NCI-H1694 (cell line): ENCODE measurements at regions not wholly inside any gene's neighbourhood (a gene's known extent, or its start where the extent isn't known, plus 50 kb on each side); places are given as distances from the start of the nearest gene placed in this dataset.
A peak's percentile ranks its signal among the peaks of the same experiment; 100 is the strongest.

Source experiments
- DNase-seq: peaks from one replicate; lab custom pipeline; 2025; lab: John Stamatoyannopoulos, UW

DNA sequence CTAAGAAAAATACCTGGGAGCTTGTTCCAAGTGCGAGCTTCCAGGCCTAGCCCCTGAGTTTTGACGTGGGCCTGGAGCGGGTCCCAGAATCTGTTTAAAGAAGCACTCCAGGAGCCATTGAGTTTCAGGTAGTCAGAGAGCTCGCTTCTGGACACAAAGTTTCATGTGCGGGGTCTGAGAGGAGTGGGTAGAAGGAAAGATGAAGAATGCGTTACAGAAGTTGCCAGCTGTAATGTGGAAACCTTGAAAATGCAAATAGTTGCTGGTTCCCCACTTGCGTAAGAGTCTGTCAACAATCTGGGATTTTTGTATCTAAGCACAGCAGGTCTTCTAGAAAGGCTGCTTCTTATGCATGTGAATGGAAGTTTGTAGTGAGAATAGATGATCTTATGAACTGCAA is 77.5 kb upstream of the CLCN4 start:
- no peak for DNase-seq

DNA sequence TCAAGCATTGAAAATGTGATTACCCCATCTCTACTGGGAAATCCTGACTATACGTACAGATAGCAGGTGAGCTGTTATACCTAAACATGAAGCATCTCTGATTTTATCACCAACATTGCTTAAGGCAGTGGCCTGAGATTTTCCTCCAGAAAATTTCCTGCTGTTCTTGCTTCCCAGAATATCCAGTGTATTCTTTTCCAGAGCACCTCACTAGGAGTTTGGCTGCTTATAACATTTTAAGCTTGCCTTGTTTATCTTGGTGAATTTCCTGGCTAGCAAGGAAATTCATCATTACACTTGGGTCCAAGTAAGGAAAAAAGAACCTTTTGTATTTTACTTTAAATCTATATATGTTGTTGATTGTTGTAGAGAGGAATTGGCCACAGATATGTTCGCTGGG is 73.0 kb upstream of the CLCN4 start:
- DNase-seq = no peak

DNA sequence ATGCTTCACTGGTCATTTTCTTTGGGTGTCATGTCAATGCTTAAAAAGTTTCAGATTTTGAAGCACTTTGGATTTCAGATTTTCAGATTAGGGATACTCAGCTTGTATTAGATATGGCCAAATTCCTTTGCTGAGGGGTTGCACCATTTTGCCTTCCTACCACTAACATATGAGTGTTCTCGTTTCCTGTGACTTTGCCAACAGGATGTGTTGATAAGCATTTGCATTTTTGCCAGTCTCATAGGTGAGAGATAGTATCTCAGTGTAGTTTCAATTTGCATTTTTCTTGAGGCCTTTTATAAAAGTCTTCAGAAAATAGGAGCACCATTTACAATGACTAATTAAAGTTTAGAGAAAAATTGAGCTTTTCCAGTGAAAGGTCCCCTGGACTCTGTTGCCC is 71.6 kb upstream of the CLCN4 start:
- no peak for DNase-seq

DNA sequence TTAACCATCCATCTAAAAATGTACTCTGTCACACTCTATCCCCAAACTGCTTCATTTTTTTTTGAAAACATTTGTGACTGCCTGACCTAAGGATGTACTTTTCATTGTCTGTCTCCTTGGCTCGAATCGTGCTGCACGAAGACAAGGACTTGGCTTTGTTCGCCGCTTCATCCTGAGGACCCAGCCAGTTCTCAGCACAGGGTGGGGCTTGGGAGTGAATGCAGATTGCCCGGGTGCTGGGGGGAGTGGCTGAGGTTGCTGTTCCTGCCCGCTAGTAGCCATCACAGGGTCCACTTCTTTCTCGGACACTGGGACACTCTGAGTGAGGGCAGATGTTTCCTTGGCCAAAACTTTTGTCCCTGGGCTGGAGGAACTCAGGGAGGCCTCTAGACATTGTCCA is 70.1 kb upstream of the CLCN4 start:
- DNase-seq = no peak

DNA sequence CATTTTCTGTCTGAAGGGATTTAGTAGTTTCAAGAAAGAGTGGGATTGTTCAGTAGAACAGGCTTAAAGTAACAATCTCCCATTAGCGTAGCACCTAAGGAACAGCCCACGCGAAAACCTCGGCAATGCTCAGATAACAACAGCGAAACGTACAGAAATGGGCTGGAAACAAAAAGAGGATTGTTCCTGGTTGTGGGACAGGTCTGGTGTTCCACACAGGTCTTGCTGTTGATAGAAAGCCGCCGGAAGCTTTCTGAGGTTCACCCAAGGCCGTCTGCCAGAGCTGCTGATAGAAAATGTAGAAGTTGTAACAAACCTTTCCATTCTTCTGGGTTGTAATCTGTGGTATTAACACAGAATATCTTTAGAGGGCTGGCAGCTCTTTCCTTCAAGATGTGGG is 69.4 kb upstream of the CLCN4 start:
- DNase-seq = no peak

DNA sequence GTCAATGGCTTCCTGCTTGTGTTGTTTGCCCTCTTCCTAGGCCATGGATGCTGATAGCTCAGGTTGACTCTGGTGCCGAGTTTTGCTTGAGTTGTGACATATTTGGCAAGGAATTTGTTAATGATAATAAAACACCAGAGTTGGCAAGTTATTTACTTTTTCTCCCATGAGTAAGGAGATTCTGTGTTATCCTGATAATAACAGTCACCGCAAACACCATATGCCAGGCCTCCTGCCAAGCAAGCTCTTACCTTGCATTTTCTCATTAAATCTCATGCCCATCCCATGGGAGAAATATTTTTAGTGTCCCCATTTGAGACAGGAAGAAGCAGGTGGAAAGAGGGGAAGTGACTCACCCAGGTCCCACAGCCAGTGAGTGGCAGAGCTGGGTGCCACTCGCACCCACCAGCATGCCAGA is 67.4 kb upstream of the CLCN4 start:
- peak; percentile 31 for DNase-seq

DNA sequence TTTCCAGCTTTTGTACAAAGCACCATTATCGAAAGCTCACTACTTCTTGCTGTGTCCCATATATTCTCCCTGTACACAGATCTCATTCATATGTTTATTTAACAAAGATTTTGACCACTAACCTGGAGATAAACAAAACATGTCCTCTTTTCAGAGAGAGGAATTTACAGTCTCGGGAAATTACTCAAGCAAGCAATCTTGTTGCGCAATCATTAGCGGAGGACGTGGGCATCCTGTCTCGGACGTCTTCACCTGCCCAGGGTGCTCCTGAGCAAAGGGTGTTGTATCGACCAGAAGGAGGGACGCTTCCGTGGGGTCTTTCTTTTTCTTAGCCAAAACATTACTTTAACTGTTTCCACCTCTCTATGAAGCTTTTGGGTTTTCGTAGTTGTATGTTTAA is 66.5 kb upstream of the CLCN4 start:
- no peak for DNase-seq

DNA sequence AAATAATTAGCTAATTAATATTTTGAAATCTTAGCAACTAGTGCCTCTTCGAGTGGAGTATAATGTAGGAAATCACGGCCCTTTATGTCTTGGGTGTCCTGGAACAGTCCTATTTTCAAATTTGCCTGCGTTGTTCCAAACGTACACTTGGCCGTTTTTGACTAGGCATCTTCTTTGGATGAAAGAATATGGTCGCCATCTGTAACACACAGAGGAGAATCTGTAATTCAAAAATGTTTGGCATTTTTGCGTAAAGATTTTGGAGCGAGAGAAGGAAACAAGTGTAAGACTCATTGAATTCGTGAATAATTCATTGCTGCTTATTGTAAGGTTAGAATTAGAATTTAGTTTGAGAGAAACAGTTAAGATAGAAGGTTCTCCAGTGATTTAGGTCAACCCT is 61.5 kb upstream of the CLCN4 start:
- DNase-seq = no peak

DNA sequence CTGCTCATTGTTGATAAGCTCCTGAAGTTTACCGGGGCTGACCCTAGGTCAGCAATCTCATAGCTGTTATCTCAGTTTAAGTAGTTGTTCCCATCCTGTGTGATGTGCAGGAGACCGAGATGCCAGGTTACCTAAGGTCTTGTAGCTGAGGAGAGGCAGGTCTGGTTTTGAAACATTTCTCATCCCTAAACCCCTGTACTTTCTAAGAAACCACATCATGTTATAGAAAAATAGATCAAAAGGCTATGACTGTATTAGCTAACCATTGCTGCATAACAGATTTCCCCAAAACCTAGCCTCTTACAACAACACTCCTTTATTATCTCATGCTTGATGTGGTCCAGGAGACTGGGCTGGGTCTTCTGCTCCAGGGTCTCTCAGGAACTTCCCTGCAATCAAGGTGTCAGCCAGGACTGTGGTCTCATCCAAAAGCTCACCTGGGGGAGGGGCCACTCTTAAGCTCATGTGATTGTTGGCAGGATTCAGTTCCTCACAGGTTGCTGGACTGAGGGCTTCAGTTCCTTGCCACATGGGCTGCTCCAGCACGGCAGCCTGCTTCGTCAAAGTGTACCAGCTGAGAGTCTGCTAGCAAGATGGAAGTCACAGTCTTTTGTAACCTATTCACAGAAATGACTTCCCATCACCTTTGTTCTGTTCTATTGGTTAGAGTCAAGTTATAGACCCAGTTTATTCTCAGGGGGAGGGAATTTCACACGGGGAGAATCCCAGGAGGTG is 60.9 kb upstream of the CLCN4 start:
- no peak for DNase-seq

DNA sequence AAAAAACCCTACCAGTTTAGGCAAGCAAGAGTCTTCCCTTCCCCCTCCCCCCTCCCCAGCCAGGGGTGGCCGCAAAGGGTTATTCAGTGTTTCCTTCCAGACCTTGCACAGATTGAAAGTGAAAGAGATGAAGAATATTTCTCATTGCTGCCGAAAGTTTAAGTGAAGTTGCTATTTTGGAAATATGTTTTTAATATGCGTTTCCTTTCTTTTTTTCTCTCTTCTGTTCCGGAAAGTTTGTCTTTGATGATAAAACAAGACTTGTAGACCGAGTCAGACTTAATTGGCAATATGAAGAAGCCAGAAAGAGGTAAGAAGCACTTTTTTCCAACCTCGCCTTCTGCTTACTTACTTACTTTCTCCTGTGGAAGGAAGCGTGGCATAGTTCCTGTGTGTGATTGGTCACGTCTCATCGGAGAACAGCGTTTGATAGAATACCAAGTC is 58.5 kb upstream of the CLCN4 start:
- DNase-seq = no peak

DNA sequence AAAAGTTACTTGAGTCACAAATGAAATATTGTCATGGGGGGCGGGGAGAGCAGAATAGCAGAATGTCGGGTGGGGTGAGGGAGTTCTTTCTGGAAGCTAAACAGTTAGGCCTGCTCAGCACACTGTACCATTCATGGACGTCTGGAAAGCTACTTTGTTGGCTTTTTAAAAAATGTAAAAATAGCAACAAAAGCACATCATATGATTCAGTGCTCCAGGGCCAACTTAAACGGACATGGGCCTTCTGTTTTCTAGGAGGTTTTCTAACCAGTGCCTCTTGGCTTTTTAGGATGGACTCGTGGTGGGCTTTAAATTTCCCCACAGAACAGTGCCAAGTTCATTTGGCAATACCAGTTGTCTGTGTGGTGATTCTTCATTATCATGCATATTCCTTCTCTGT is 57.4 kb upstream of the CLCN4 start:
- DNase-seq = no peak

DNA sequence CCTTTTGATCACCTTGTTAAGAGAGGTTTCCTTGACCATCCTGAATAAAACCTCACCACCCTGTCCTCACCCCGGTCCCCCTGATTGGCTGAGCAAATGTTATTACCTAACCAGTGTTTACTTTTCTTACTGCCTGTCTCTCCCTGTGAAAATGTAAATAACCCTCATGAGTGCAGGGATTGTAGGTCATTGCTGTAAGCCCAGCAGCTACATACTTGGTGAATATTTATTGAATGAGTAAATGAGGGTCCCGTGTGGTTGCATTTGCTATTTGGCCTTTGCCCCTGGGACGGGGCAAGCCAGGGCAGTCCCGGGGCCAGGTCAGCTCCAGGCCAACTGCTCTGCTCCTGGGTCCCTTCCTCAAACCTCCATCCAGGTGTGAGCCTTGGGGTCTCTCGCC is 55.5 kb upstream of the CLCN4 start:
- no peak for DNase-seq

DNA sequence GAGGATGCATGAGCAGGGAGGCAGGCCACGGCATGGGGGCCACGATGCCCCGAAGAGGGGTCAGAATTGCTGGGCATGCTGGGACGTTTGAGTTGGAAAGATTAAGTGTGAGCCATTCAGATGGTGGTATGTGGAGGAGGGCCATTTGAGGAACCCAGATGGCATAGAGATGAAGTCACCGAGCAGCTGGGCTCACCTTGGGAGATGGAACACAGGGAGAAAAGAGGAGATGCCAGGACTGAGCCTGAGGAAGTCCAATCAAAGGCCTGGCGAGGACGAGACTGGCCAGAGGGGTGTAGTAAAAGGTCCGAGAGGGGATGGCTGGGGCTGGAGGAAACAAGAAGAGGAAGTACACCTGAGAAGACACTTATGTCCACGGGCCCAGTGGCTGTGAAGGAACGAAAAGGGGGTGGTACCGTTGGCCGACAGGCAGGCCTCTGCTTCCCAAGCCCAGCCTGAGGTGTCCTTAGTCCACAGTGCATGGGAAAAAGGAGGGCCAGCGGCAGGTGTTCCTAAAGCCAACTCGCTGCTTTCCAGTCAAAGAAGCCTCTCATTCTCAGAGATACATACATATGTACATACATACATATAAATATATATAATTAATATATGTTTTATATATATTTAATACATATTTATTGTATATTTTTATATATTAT is 54.6 kb upstream of the CLCN4 start:
- no peak for DNase-seq

DNA sequence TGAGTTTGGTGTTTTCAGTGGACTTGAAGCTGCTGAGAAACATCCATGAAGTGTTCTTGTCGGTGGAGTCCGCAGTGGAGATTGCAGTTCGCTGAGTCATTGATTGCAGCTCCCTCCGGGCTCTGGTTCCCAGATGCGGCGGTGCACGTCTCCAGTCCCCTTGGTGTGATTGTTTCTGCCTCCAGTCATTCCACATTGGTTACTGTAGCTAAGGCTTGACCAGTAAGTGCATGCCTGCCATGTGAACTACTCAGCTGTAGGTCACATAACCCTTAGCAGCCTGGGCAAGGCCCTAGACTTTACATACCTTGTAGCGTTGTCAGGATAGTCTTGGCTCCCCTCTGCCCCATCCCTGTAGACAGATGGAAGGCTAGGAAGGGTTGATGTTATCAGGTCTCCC is 53.8 kb upstream of the CLCN4 start:
- no peak for DNase-seq

DNA sequence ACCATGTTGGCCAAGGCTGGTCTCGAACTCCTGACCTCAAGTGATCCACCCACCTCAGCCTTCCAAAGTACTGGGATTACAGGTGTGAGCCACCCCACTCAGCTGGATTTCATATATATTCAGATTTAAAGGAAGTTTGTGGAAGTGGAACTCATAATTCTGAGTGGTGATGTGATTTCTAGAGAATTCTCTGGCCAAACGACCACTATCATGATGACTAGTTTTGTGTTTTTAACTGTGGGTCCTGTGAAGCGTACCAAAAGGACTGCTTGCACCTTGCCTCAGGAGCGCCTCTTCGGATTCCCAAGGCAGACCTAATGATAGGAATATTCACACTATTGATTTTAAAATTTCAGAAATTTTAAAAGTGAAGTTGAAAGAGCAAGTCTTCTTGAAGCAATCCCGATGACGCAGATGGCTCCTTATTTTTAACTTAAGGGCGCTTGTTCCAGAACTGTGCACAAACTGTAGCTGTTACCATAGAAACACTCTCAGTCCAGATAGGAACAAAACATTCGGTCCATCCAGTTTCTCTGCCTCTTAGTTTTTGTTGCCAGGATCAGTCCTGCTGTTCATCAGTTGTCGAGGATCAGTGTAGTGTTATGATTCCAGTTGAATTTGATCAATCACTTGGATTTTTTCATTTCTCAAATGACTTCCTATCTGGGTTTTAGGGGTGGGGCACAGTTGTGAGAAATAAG is 51.7 kb upstream of the CLCN4 start:
- no peak for DNase-seq

DNA sequence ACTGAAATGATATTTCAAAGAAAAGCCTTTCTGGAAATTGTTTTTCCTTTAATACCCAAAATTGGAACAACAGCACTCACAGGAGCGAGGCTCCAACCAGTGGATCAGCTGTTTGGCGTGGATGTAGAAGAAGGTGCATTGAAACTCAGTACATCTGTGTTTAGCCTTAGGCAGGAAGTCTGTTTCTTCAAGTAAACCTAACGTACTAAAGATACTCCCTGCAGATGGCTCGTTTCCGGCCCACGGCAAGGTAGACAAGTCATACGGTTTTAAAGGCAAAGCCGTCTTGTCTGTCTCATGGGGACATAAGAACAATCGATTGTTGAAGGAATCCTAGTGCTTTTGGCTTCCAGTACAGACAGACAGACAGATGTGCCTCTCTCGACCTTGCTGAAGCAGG is 50.0 kb upstream of the CLCN4 start:
- no peak for DNase-seq
